Fibroblast of pulmonary artery (primary cell): ENCODE measurements at regions not wholly inside any gene's neighbourhood (a gene's known extent, or its start where the extent isn't known, plus 50 kb on each side); places are given as distances from the start of the nearest gene placed in this dataset.
"Not testable (repeated sequence)": the region's sequence is repeated elsewhere in the genome, so short reads cannot be mapped to it uniquely, and the experiment has no call there.

ENCODE experiments used
- DNase-seq: peaks from one replicate; pipeline ENCODE4 v3.0.0-alpha.2; 2010; ENCODE audit warnings: low read depth
- H3K4me3 ChIP-seq: replicated peaks from 2 replicates; pipeline ENCODE4 v1.5.1; 2011; ENCODE audit warnings: low read depth, mild to moderate bottlenecking, control low read depth, low read length, moderate library complexity
- CTCF ChIP-seq: IDR thresholded peaks from 2 replicates; pipeline ENCODE4 v1.5.1; 2011; ENCODE audit warnings: mild to moderate bottlenecking, control low read depth, low read length, inconsistent platforms; ENCODE audit errors: missing control alignments

DNA sequence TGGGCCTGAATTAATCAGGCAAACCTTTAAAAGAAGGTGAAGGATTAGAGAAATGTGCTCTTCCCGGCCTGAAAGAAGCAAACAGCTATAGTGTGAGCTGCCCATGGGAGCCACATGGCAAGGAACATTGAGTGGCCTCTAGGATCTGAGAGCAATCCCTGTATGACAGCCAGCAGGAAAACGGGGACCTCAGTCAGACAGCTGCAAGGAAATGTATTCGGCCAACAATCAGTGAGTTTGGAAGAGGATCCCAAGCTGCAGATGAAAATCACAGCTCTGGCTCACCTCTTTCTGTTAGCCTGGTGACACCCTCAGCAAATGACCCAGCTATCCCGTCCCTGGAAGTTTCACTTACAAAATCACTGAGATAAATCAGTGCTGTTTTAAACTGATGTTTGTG lies 309.2 kb downstream of the SH3GL2 start:
- TF ChIP-seq CTCF = no peak
- no peak overlapping the region for H3K4me3 ChIP-seq

DNA sequence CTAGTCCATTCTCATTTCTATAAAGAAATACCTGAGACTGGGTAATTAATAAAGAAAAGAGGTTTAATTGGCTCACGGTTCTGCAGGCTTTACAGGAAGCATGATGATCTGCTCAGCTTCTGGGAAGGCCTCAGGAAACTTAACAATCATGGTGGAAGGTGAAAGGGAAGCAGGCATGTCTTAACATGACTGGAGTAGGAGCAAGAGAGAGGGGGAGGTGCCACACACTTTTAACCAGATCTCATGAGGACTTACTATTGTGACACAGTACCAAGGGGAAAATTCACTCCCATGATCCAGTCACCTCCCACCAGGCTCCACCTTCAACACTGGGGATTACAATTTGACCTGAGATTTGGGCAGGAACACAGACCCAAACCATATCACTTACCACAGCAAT lies 310.1 kb downstream of the SH3GL2 start:
- not testable (repeated sequence) for H3K4me3 ChIP-seq, DNase-seq

More for the DNA sequence above, 309.2 kb downstream of the SH3GL2 start:
- DNase-seq = no peak

- no peak overlapping the region for H3K4me3 ChIP-seq
- no peak for TF ChIP-seq CTCF
- no peak for DNase-seq
Measured at GRCh38 chr9:17894501-17895160, 315.8 kb downstream of the SH3GL2 start.

GRCh38 chr9:17900606-17901005 lies 321.7 kb downstream of the SH3GL2 start:
- no peak for TF ChIP-seq CTCF
- no peak overlapping the region for H3K4me3 ChIP-seq
- no peak for DNase-seq

- H3K4me3 ChIP-seq = no peak overlapping the region
- no peak for TF ChIP-seq CTCF
- DNase-seq = no peak
Measured at GRCh38 chr9:17905366-17905765, 326.5 kb downstream of the SH3GL2 start.

- no peak overlapping the region for H3K4me3 ChIP-seq
- no peak for TF ChIP-seq CTCF
- no peak for DNase-seq
Measured at GRCh38 chr9:17905781-17906175, 326.9 kb downstream of the SH3GL2 start.

DNA sequence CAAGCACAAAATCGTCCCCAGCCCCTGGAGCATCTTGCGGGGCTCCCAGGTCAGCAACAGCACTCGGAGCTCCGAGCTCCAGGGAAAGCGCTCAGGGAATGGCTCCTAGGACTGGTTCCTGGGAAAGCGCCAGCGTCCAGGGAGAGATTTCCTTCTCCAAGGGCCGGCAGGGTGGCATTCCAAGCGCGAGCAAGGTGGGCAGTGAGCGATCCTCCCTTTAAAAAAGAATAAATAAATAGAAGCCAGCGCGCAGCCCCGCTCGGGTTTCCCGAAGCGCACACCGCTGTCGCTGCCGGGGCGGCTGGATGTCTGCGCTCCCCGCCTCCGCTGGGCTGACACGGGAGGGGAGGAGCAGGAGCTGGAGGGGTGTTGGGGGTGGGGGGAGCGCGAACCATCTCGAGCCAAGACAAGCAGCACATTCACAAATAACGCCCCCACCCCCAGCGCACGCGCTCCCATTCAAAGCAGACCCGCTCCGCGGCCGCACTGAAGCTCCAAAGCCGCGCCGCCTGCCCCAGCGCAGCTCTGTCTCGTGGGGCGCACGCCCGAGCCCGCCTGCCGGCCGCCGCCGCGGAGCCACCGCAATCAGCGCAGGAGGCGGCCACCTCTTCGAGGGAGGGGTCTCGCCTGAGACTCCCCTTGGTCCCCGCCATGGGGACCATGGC lies 327.4 kb downstream of the SH3GL2 start:
- DNase-seq = no peak
- TF ChIP-seq CTCF = no peak
- H3K4me3 ChIP-seq = no peak overlapping the region
